AG08396 (cell line): ENCODE measurements at regions not wholly inside any gene's neighbourhood (a gene's known extent, or its start where the extent isn't known, plus 50 kb on each side); places are given as distances from the start of the nearest gene placed in this dataset.
A peak's percentile ranks its signal among the peaks of the same experiment; 100 is the strongest.

Source experiments
- DNase-seq: peaks from one replicate; pipeline ENCODE4 v3.0.0; 2012; ENCODE audit warnings: low spot score, mixed read lengths

- no peak for DNase-seq
These were observed 52.9 kb upstream of the RGS1 start for GRCh38 chr1:192522673-192523072.

- peak; percentile 17 for DNase-seq
These were observed 51.4 kb upstream of the RGS1 start for GRCh38 chr1:192524223-192524622.
